HL-60 (cell line): ENCODE measurements at regions not wholly inside any gene's neighbourhood (a gene's known extent, or its start where the extent isn't known, plus 50 kb on each side); places are given as distances from the start of the nearest gene placed in this dataset.

Experiments used
- DNase-seq, 2 experiments: peaks; one replicate each; pipeline ENCODE4 v3.0.0-alpha.2; 2010 to 2020; ENCODE audit warnings: low read depth in 1 of 2, low spot score in 1 of 2
- H3K27ac ChIP-seq: fragments of 250-450 bp; sonication (Bioruptor Pico); replicated peaks from 2 replicates; pipeline ENCODE4 v1.5.1; 2020; ENCODE audit warnings: mild to moderate bottlenecking, moderate library complexity
- H3K27me3 ChIP-seq: fragments of 250-450 bp; sonication (Bioruptor Pico); 2 replicates; pipeline ENCODE4 v1.5.1; 2021; ENCODE audit warnings: mild to moderate bottlenecking, moderate library complexity; ENCODE audit not compliant: insufficient read depth, poor library complexity, severe bottlenecking
- H3K4me3 ChIP-seq: replicated peaks from 2 replicates; pipeline ENCODE4 v1.5.1; 2011; ENCODE audit warnings: mild to moderate bottlenecking, control low read depth, low read length; ENCODE audit not compliant: insufficient read depth
- CTCF ChIP-seq: IDR thresholded peaks from one replicate; pipeline ENCODE4 v1.5.1; 2011; ENCODE audit warnings: low read length, control low read depth, inconsistent platforms; ENCODE audit not compliant: insufficient read depth
- GABPA ChIP-seq: IDR thresholded peaks from 2 replicates; pipeline ENCODE4 v1.6.1; 2012; ENCODE audit warnings: low read depth
- POLR2AphosphoS5 ChIP-seq: IDR thresholded peaks from 2 replicates; pipeline ENCODE4 v1.6.1; 2012; ENCODE audit warnings: low read depth
- REST ChIP-seq: IDR thresholded peaks from 2 replicates; pipeline ENCODE4 v1.6.1; 2012; ENCODE audit warnings: low read depth; ENCODE audit not compliant: insufficient replicate concordance
- SPI1 ChIP-seq: IDR thresholded peaks from 2 replicates; pipeline ENCODE4 v1.6.1; 2012; ENCODE audit warnings: low read depth, mild to moderate bottlenecking, borderline replicate concordance

GRCh38 chr13:86765462-86765861, 905.7 kb upstream of the SLITRK5 start:
- DNase-seq, result no peak
- TF ChIP-seq GABPA (no peak), REST (no peak), CTCF (no peak), POLR2AphosphoS5 (no peak), SPI1 (no peak)
- no peaks in the 10 kb centered on the region for H3K27me3 ChIP-seq
- no peak overlapping the region for H3K27ac ChIP-seq
- no peak overlapping the region for H3K4me3 ChIP-seq

DNA sequence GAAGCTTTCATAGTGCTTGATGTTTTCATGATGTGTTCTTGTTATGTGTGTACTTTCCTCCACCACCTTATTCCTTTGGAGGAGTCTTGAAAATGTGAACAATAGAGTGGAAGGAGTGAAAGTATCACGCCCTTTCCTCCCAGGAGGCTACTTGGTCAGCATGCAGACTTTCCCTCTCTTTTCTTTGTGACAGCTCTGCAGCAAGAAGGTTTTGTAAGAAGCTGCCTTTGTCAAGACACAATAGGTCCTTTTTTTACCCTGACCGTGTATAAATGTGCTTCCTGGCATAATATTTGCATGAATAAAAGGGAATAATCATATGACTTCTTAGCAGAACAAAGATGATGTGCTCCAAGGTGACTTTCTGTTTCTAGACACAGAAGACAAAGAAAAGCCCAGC, 882.6 kb upstream of the SLITRK5 start:
- Histone ChIP-seq H3K27ac (no peak overlapping the region), H3K27me3 (no peaks in the 10 kb centered on the region), H3K4me3 (no peak overlapping the region)
- no peak for DNase-seq
- TF ChIP-seq REST (no peak), GABPA (no peak), POLR2AphosphoS5 (no peak), SPI1 (no peak), CTCF (no peak)

- H3K27ac ChIP-seq, result no peak overlapping the region
- H3K4me3 ChIP-seq, result no peak overlapping the region
- no peaks in the 10 kb centered on the region for H3K27me3 ChIP-seq
- DNase-seq, result no peak
- TF ChIP-seq GABPA (no peak), SPI1 (no peak), POLR2AphosphoS5 (no peak)
Measured at GRCh38 chr13:86792153-86792651, 879.0 kb upstream of the SLITRK5 start.

DNA sequence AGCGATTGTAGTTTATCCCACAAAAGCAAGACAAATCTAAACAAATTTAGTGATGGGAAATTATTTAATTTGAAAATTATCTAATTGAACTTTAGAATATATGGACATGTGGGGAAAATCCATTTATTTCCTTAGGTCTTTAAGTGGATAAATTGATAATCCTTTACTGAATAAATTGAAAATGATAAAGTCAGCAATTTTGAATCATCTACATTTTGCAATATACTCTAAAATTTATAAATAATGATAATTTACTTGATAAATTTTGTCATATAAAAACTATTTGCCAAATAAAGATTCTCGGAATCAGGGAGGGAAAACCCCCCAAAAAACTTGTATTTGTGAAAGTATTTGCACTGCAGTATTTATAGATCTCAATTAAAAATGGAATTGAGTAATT, 875.3 kb upstream of the SLITRK5 start:
- no peaks in the 10 kb centered on the region for H3K27me3 ChIP-seq
- TF ChIP-seq REST, result no peak
- no peak for TF ChIP-seq GABPA
- TF ChIP-seq SPI1, result no peak
- no peak for TF ChIP-seq CTCF
- no peak for TF ChIP-seq POLR2AphosphoS5
- DNase-seq, result no peak
- H3K4me3 ChIP-seq, result no peak overlapping the region
- no peak overlapping the region for H3K27ac ChIP-seq
